HG03196 (cell line): ENCODE measurements at regions not wholly inside any gene's neighbourhood (a gene's known extent, or its start where the extent isn't known, plus 50 kb on each side); places are given as distances from the start of the nearest gene placed in this dataset.

Experiments
- ATAC-seq: cut with Tn5 transposase; IDR thresholded peaks from one replicate; pipeline ENCODE4 v1.9.1; 2021; ENCODE audit not compliant: unreplicated experiment

GRCh38 chr9:18137815-18138214 lies 336.1 kb upstream of the ADAMTSL1 start:
- no peak for ATAC-seq

- ATAC-seq, result no peak
Measured at GRCh38 chr9:18138656-18139055, 335.3 kb upstream of the ADAMTSL1 start.

GRCh38 chr9:18141681-18142080 lies 332.3 kb upstream of the ADAMTSL1 start:
- ATAC-seq, result no peak

GRCh38 chr9:18143073-18143745 lies 330.7 kb upstream of the ADAMTSL1 start:
- no peak for ATAC-seq

GRCh38 chr9:18146329-18146728 lies 327.6 kb upstream of the ADAMTSL1 start:
- no peak for ATAC-seq

GRCh38 chr9:18149471-18150011 lies 324.4 kb upstream of the ADAMTSL1 start:
- ATAC-seq, result no peak

- no peak for ATAC-seq
Measured at GRCh38 chr9:18154661-18155060, 319.3 kb upstream of the ADAMTSL1 start.

GRCh38 chr9:18159254-18159653 lies 314.7 kb upstream of the ADAMTSL1 start:
- no peak for ATAC-seq

GRCh38 chr9:18163146-18163545 lies 310.8 kb upstream of the ADAMTSL1 start:
- no peak for ATAC-seq

- ATAC-seq, result no peak
Measured at GRCh38 chr9:18167733-18168132, 306.2 kb upstream of the ADAMTSL1 start.

- ATAC-seq, result no peak
Measured at GRCh38 chr9:18173923-18174322, 300.0 kb upstream of the ADAMTSL1 start.

- no peak for ATAC-seq
Measured at GRCh38 chr9:18182636-18183035, 291.3 kb upstream of the ADAMTSL1 start.

- ATAC-seq, result no peak
Measured at GRCh38 chr9:18183974-18184373, 290.0 kb upstream of the ADAMTSL1 start.

GRCh38 chr9:18184401-18184800 lies 289.6 kb upstream of the ADAMTSL1 start:
- no peak for ATAC-seq

- no peak for ATAC-seq
Measured at GRCh38 chr9:18185196-18185595, 288.8 kb upstream of the ADAMTSL1 start.

- ATAC-seq, result no peak
Measured at GRCh38 chr9:18188971-18189370, 285.0 kb upstream of the ADAMTSL1 start.

- no peak for ATAC-seq
Measured at GRCh38 chr9:18189871-18190670, 283.9 kb upstream of the ADAMTSL1 start.

GRCh38 chr9:18190671-18191374 lies 283.1 kb upstream of the ADAMTSL1 start:
- ATAC-seq, result no peak

GRCh38 chr9:18194316-18194715 lies 279.6 kb upstream of the ADAMTSL1 start:
- no peak for ATAC-seq

GRCh38 chr9:18195223-18195622 lies 278.7 kb upstream of the ADAMTSL1 start:
- ATAC-seq, result no peak

- no peak for ATAC-seq
Measured at GRCh38 chr9:18202924-18203323, 271.0 kb upstream of the ADAMTSL1 start.

GRCh38 chr9:18207735-18208134 lies 266.2 kb upstream of the ADAMTSL1 start:
- ATAC-seq, result no peak
